HCT116 (cell line): ENCODE measurements at regions not wholly inside any gene's neighbourhood (a gene's known extent, or its start where the extent isn't known, plus 50 kb on each side); places are given as distances from the start of the nearest gene placed in this dataset.

Experiments
- ATAC-seq: fragments of 200-7000 bp; cut with Tn5 transposase; 2 replicates; pipeline ENCODE4 v1.9.1; 2020; ENCODE audit warnings: mild to moderate bottlenecking, moderate library complexity
- BruUV-seq: library from RNA; stranded (reverse); fragments of 400-500 nt; replicated peaks from 2 replicates; lab custom pipeline; 2021; lab: Mats Ljungman, UMichigan
- CTCF ChIA-PET: fragments of 300-600 bp; sonication (Branson Sonifier 250); formaldehyde crosslinking; loops from one replicate; lab custom pipeline; 2021; ENCODE audit warnings: antibody characterized with exemption; lab: Charles Lee
- POLR2A ChIA-PET: fragments of 300-600, 350-600 bp; sonication (Branson Sonifier 250); formaldehyde crosslinking; loops from one replicate; lab custom pipeline; 2021; ENCODE audit warnings: antibody characterized with exemption; lab: Charles Lee
- RAD21 ChIA-PET, 2 experiments: fragments of 300-600 bp; sonication (Branson Sonifier 250); formaldehyde crosslinking; loops; one replicate each; lab custom pipeline; 2023; ENCODE audit warnings: low total read pairs in 2 of 2; ENCODE audit not compliant: uncharacterized antibody in 2 of 2, unreplicated experiment in 2 of 2, low non-redundant PET in 1 of 2; lab: Charles Lee
- DNase-seq: peaks from one replicate; pipeline ENCODE4 v3.0.0-alpha.2; 2010; ENCODE audit warnings: low read depth, low spot score
- H2AFZ ChIP-seq: fragments of 200-600 bp; shearing (Covaris generic), sonication (generic); 2 replicates; pipeline ENCODE4 v1.6.1; 2017; ENCODE audit warnings: low read depth, mixed run types, mixed read lengths, antibody characterized with exemption, low read length; ENCODE audit not compliant: poor library complexity, severe bottlenecking
- H3K27ac ChIP-seq: 2 replicates; pipeline ENCODE4 v1.5.1; 2012; ENCODE audit warnings: low read depth, low read length
- H3K27me3 ChIP-seq: fragments of 200-600 bp; sonication (generic); 2 replicates; pipeline ENCODE4 v1.6.1; 2016; ENCODE audit warnings: mixed run types, low read length, mixed read lengths; ENCODE audit not compliant: insufficient read depth
- H3K36me3 ChIP-seq, 2 experiments: fragments of 200-500 bp in 1 of 2; fragments of 200-600 bp in 1 of 2; sonication (Bioruptor generic) in 1 of 2; sonication (generic) in 1 of 2; 2 replicates each; pipeline versions ENCODE4 v1.5.1 to v1.6.1; 2014 to 2016; ENCODE audit warnings: low read length in 2 of 2, inconsistent platforms in 1 of 2, mixed read lengths in 1 of 2, mixed run types in 1 of 2; ENCODE audit not compliant: insufficient read depth in 2 of 2, control insufficient read depth in 1 of 2
- H3K4me1 ChIP-seq, 2 experiments: fragments of 200-600 bp in 1 of 2; sonication (generic) in 1 of 2; 2 replicates each; pipeline versions ENCODE4 v1.5.1 to v1.6.1; 2012 to 2017; ENCODE audit warnings: low read length in 2 of 2, inconsistent platforms in 1 of 2, mild to moderate bottlenecking in 1 of 2, mixed read lengths in 1 of 2, mixed run types in 1 of 2, moderate library complexity in 1 of 2; ENCODE audit not compliant: insufficient read depth in 2 of 2, control insufficient read depth in 1 of 2
- H3K4me2 ChIP-seq: fragments of 200-600 bp; sonication (generic); 2 replicates; pipeline ENCODE4 v1.6.1; 2017; ENCODE audit warnings: mixed run types, low read length, mixed read lengths
- H3K4me3 ChIP-seq, 2 experiments: fragments of 200-600 bp in 1 of 2; sonication (generic) in 1 of 2; replicated peaks in 1 of 2; 2 replicates each; pipeline ENCODE4 v1.5.1; 2011 to 2016; ENCODE audit warnings: low read length in 2 of 2, control low read depth in 1 of 2, low read depth in 1 of 2, mild to moderate bottlenecking in 1 of 2, mixed read lengths in 1 of 2, mixed run types in 1 of 2
- H3K79me2 ChIP-seq: fragments of 200-600 bp; sonication (generic); 2 replicates; pipeline ENCODE4 v1.6.1; 2017; ENCODE audit warnings: mild to moderate bottlenecking, mixed run types, low read length, moderate library complexity, mixed read lengths; ENCODE audit not compliant: insufficient read depth
- H3K9ac ChIP-seq: fragments of 200-600 bp; sonication (generic); 2 replicates; pipeline ENCODE4 v1.6.1; 2016; ENCODE audit warnings: low read length, mixed read lengths
- H3K9me2 ChIP-seq: fragments of 200-600 bp; sonication (generic), shearing (Covaris generic); 2 replicates; pipeline ENCODE4 v1.6.1; 2017; ENCODE audit warnings: mixed run types, mild to moderate bottlenecking, moderate library complexity; ENCODE audit not compliant: insufficient read depth
- H3K9me3 ChIP-seq, 2 experiments: fragments of 200-500 bp in 1 of 2; fragments of 200-600 bp in 1 of 2; sonication (Bioruptor generic) in 1 of 2; sonication (generic) in 1 of 2; 2 replicates each; pipeline ENCODE4 v1.6.1; 2014 to 2017; ENCODE audit warnings: low read length in 2 of 2, mixed read lengths in 2 of 2, inconsistent platforms in 1 of 2, low read depth in 1 of 2, mild to moderate bottlenecking in 1 of 2, mixed run types in 1 of 2, moderate library complexity in 1 of 2; ENCODE audit not compliant: control insufficient read depth in 1 of 2, insufficient read depth in 1 of 2
- H4K20me1 ChIP-seq: fragments of 200-600 bp; sonication (generic), shearing (Covaris generic); 2 replicates; pipeline ENCODE4 v1.6.1; 2017; ENCODE audit warnings: mixed run types, mild to moderate bottlenecking, moderate library complexity; ENCODE audit not compliant: insufficient read depth
- EZH2phosphoT487 ChIP-seq: fragments of 200-600 bp; IDR thresholded peaks from 2 replicates; pipeline ENCODE4 v1.6.1; 2018; ENCODE audit warnings: antibody characterized with exemption, borderline replicate concordance
- JUND ChIP-seq: IDR thresholded peaks from 2 replicates; pipeline ENCODE4 v1.6.1; 2012
- POLR2A ChIP-seq: IDR thresholded peaks from 2 replicates; pipeline ENCODE4 v1.7.0; 2011; ENCODE audit warnings: borderline replicate concordance; ENCODE audit not compliant: insufficient read depth, insufficient read length; ENCODE audit errors: extremely low read depth
- POLR2AphosphoS5 ChIP-seq: IDR thresholded peaks from 2 replicates; pipeline ENCODE4 v1.6.1; 2011; ENCODE audit warnings: mild to moderate bottlenecking, low read depth, low read length, moderate library complexity
- RAD21 ChIP-seq: IDR thresholded peaks from 2 replicates; pipeline ENCODE4 v1.6.1; 2012; ENCODE audit warnings: low read depth, mild to moderate bottlenecking
- SIN3A ChIP-seq: IDR thresholded peaks from 2 replicates; pipeline ENCODE4 v1.6.1; 2012; ENCODE audit warnings: low read depth
- intact Hi-C: fragments of 100-400 bp; cut with micrococcal nuclease; formaldehyde crosslinking; loops from 2 replicates; pipeline ENCODE4 v1.10.0; 2022
- TF ChIP-seq, protein P1 (sequence below): IDR thresholded peaks from 2 replicates; pipeline ENCODE4 v1.6.1; 2012
- TF ChIP-seq, protein P2 (sequence below), 3 experiments: fragments of 200-600 bp in 1 of 3; sonication (generic) in 1 of 3; IDR thresholded peaks in 2 of 3; conservative IDR thresholded peaks in 1 of 3; 2 replicates each; pipeline ENCODE4 v1.5.1; 2012 to 2017; ENCODE audit warnings: low read depth in 2 of 3, low read length in 2 of 3, antibody characterized with exemption in 1 of 3, borderline replicate concordance in 1 of 3, control low read depth in 1 of 3, mild to moderate bottlenecking in 1 of 3, mixed read lengths in 1 of 3, mixed run types in 1 of 3, moderate library complexity in 1 of 3; ENCODE audit not compliant: insufficient read depth in 1 of 3
- TF ChIP-seq, protein P3 (sequence below): IDR thresholded peaks from 2 replicates; pipeline ENCODE4 v1.6.1; 2012; ENCODE audit warnings: low read depth

DNA sequence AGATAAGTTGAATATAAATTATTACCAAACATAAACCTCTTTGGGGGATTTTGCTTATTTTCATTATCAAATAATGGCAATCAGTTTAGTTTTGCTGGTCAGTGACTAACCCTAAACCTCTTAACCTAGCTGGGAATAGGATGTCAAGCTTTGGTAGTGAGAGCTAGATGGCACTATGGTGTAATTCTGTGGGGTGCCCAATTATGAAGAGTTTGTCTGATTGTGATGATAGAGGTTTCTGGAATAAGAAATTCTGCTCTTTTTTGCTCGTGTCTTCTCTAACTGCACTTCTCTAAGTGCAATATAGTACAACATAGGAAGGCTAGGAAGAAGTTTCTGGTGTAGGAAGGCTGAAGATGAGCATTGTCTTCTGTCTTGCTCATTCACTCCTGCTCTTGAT, 59.8 kb downstream of the XCL1 start:
- POLR2A ChIA-PET = interaction anchor here (1.8 kb wide), 1 partner anchor 712 kb away, joined by 4 read pairs; no protein-coding TSS in a partner anchor
- peak overlapping the region; percentile 99 for H2AFZ ChIP-seq
- no peak overlapping the region for H3K4me2 ChIP-seq
- CTCF ChIA-PET = interaction anchor here (1.0 to 2.7 kb wide), 7 partner anchors 9 to 910 kb away, joined by 3 to 28 read pairs (median 4); no protein-coding TSS in a partner anchor
- DNase-seq = no peak
- H3K79me2 ChIP-seq = no peaks in the 10 kb centered on the region
- peak; percentile 54; the same call in 1 of the 2 replicates for ATAC-seq
- intact Hi-C loops = no loop called here
- no peaks in the 10 kb centered on the region for H3K9me3 ChIP-seq
- H3K27ac ChIP-seq = no peak overlapping the region
- no peak overlapping the region for H3K4me3 ChIP-seq
- RAD21 ChIA-PET = interaction anchor here in 1 of 2 experiments (1.6 to 2.5 kb wide), 2 partner anchors 293 to 712 kb away, joined by 3 to 7 read pairs; no protein-coding TSS in a partner anchor
- no peaks in the 10 kb centered on the region for H3K27me3 ChIP-seq
- BruUV-seq = no TSS peak
- peaks cover 0 to 9% of the 10 kb centered on the region in 2 experiments; a peak in 1 of 4 replicates for H3K4me1 ChIP-seq
- H3K9ac ChIP-seq = no peak overlapping the region
- TF ChIP-seq EZH2phosphoT487 = no peak
- TF ChIP-seq SIN3A = no peak
- peak; percentile 61 for TF ChIP-seq RAD21
- no peak for TF ChIP-seq POLR2AphosphoS5
- TF ChIP-seq, protein P1, sequence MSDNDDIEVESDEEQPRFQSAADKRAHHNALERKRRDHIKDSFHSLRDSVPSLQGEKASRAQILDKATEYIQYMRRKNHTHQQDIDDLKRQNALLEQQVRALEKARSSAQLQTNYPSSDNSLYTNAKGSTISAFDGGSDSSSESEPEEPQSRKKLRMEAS = no peak
- no peak for TF ChIP-seq POLR2A
- TF ChIP-seq, protein P2, sequence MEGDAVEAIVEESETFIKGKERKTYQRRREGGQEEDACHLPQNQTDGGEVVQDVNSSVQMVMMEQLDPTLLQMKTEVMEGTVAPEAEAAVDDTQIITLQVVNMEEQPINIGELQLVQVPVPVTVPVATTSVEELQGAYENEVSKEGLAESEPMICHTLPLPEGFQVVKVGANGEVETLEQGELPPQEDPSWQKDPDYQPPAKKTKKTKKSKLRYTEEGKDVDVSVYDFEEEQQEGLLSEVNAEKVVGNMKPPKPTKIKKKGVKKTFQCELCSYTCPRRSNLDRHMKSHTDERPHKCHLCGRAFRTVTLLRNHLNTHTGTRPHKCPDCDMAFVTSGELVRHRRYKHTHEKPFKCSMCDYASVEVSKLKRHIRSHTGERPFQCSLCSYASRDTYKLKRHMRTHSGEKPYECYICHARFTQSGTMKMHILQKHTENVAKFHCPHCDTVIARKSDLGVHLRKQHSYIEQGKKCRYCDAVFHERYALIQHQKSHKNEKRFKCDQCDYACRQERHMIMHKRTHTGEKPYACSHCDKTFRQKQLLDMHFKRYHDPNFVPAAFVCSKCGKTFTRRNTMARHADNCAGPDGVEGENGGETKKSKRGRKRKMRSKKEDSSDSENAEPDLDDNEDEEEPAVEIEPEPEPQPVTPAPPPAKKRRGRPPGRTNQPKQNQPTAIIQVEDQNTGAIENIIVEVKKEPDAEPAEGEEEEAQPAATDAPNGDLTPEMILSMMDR (IDR thresholded peaks at IDR 0.05 in 2 of 3, conservative IDR thresholded peaks at IDR 0.05 in 1 of 3; ENCODE audit: borderline replicate concordance in 1 of 3, insufficient read depth in 1 of 3, low read depth in 2 of 3, low read length in 2 of 3) = peak; percentile 6 to 29 (median 14); a peak in 1 of 6 replicates
- TF ChIP-seq, protein P3, sequence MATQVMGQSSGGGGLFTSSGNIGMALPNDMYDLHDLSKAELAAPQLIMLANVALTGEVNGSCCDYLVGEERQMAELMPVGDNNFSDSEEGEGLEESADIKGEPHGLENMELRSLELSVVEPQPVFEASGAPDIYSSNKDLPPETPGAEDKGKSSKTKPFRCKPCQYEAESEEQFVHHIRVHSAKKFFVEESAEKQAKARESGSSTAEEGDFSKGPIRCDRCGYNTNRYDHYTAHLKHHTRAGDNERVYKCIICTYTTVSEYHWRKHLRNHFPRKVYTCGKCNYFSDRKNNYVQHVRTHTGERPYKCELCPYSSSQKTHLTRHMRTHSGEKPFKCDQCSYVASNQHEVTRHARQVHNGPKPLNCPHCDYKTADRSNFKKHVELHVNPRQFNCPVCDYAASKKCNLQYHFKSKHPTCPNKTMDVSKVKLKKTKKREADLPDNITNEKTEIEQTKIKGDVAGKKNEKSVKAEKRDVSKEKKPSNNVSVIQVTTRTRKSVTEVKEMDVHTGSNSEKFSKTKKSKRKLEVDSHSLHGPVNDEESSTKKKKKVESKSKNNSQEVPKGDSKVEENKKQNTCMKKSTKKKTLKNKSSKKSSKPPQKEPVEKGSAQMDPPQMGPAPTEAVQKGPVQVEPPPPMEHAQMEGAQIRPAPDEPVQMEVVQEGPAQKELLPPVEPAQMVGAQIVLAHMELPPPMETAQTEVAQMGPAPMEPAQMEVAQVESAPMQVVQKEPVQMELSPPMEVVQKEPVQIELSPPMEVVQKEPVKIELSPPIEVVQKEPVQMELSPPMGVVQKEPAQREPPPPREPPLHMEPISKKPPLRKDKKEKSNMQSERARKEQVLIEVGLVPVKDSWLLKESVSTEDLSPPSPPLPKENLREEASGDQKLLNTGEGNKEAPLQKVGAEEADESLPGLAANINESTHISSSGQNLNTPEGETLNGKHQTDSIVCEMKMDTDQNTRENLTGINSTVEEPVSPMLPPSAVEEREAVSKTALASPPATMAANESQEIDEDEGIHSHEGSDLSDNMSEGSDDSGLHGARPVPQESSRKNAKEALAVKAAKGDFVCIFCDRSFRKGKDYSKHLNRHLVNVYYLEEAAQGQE = no peak
- TF ChIP-seq JUND = no peak
- H4K20me1 ChIP-seq = no peaks in the 10 kb centered on the region
- H3K9me2 ChIP-seq = no peaks in the 10 kb centered on the region
- no peaks in the 10 kb centered on the region for H3K36me3 ChIP-seq
